ENCODE measurements at regions not wholly inside any gene's neighbourhood (a gene's known extent, or its start where the extent isn't known, plus 50 kb on each side); places are given as distances from the start of the nearest gene placed in this dataset.

DNA sequence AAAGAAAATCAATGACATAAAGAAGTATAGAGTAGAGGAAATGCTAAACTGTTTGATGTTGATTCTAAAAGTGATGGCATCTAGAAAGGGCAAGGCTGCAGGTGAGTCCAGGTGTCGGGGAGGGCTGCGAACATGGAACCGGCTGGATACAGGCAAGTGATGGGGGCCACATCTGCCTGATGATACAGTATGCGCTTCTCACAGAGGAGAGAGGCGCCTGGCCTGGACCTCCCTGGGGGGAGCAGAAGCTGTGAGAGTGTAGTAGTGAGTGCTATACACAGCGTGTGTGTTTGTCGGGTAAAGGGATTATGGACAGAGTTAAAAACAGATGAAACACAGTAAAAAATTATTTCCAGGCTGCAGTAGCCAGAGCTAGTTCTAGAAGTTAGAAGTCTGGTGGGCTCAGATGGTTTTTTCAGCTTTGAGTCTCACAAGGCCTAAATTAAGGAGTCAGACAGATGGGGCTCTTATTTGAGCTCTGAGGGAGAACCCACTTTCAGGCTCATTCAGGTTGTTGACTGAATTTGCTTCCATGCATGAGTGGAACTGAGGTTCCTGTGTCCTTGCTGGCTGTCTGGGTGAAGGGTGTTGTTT, 195.8 kb upstream of the ARG1 start:
- no peak overlapping the region for H3K4me3 ChIP-seq (replicated peaks; ENCODE audit: low read depth, low read length)
- H3K27me3 ChIP-seq (replicated peaks; ENCODE audit: control insufficient read depth, insufficient read depth, low read length): peaks cover 2% of the 10 kb centered on the region; the same call in 1 of the 2 replicates
- no peaks in the 10 kb centered on the region for H3K36me3 ChIP-seq (ENCODE audit: control insufficient read depth, insufficient read depth, low read length)
- TF ChIP-seq, protein P1, sequence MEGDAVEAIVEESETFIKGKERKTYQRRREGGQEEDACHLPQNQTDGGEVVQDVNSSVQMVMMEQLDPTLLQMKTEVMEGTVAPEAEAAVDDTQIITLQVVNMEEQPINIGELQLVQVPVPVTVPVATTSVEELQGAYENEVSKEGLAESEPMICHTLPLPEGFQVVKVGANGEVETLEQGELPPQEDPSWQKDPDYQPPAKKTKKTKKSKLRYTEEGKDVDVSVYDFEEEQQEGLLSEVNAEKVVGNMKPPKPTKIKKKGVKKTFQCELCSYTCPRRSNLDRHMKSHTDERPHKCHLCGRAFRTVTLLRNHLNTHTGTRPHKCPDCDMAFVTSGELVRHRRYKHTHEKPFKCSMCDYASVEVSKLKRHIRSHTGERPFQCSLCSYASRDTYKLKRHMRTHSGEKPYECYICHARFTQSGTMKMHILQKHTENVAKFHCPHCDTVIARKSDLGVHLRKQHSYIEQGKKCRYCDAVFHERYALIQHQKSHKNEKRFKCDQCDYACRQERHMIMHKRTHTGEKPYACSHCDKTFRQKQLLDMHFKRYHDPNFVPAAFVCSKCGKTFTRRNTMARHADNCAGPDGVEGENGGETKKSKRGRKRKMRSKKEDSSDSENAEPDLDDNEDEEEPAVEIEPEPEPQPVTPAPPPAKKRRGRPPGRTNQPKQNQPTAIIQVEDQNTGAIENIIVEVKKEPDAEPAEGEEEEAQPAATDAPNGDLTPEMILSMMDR (IDR thresholded peaks at IDR 0.05; ENCODE audit: insufficient read depth, low read length, poor library complexity, severe bottlenecking): no peak
- no peak for DNase-seq (ENCODE audit: extremely low read depth, insufficient read length)

DNA sequence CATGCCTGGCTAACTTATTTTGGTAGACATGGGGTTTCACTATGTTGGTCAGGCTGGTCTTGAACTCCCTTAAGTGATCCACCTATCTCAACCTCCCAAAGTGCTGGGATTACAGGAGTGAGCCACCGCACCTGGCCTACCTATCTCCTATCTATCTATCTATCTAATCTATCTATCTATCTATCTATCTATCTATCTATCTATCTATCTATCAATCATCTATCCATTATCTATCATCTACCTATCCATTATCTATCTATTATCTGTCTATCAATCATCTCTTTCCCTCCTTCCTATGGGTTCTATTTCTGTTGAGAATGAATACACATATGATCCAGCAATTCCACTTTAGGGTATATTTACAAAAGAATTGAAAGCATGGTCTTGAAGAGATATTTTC, 194.2 kb upstream of the ARG1 start:
- no peak for DNase-seq (ENCODE audit: extremely low read depth, insufficient read length)
- no peaks in the 10 kb centered on the region for H3K36me3 ChIP-seq (ENCODE audit: control insufficient read depth, insufficient read depth, low read length)
- TF ChIP-seq, protein P1 (IDR thresholded peaks at IDR 0.05; ENCODE audit: insufficient read depth, low read length, poor library complexity, severe bottlenecking): no peak
- peaks cover 2% of the 10 kb centered on the region; the same call in 1 of the 2 replicates for H3K27me3 ChIP-seq (replicated peaks; ENCODE audit: control insufficient read depth, insufficient read depth, low read length)
- H3K4me3 ChIP-seq (replicated peaks; ENCODE audit: low read depth, low read length): no peak overlapping the region

DNA sequence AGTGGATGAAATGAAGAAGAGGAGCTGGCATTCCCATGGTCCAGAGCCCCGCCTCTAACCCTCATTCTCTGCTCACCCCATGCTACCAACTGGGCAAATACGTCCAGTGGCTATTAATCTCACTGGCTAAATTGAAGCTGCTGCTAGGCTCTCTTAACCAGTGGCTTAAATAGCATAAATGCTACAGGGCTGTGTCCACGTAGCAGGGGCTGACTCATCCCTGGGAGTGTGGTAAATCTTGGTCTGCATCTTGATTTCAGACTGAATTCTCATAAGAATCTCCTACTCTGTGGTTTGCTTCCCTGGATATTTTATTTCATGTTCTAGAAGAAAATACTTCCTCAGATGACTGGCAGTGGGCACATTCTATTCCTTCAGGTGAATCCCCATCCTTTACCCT, 193.1 kb upstream of the ARG1 start:
- Histone ChIP-seq H3K27me3 (replicated peaks; ENCODE audit: control insufficient read depth, insufficient read depth, low read length) (peaks cover 2% of the 10 kb centered on the region; the same call in 1 of the 2 replicates), H3K36me3 (ENCODE audit: control insufficient read depth, insufficient read depth, low read length) (no peaks in the 10 kb centered on the region), H3K4me3 (replicated peaks; ENCODE audit: low read depth, low read length) (no peak overlapping the region)
- DNase-seq (ENCODE audit: extremely low read depth, insufficient read length): no peak
- TF ChIP-seq, protein P1 (IDR thresholded peaks at IDR 0.05; ENCODE audit: insufficient read depth, low read length, poor library complexity, severe bottlenecking): no peak

DNA sequence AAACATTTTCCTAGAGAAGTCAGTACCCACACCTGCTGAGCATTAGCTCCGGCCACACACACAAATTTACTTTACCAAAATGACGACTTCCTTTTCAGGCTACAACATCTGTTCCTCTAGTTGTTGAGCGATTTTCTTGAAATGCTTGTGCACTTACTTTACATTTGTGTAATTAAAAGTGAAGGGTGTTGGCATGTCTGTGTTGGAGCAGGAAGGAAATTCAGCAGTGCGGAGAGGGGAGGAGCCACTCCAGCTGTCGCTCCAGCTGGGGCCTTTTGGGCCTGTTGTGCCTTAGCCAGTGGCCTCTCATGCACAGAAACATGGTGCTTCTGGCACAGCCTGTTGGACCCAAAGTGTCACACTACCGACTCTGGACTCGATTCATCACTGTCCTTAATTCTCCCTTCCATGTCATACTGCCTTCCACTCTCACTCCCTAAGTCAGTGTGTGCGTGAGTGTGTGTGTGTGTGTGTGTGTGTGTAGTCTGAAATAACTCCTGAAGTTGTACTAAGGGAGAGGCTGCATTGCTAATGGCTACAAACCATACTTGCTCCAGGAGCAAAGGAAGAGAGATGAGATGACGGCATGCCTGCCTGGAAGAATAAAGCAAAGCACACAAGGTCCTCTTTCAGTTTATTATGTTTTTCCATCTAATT, 191.8 kb upstream of the ARG1 start:
- Histone ChIP-seq H3K4me3 (replicated peaks; ENCODE audit: low read depth, low read length) (no peak overlapping the region), H3K36me3 (ENCODE audit: control insufficient read depth, insufficient read depth, low read length) (no peaks in the 10 kb centered on the region), H3K27me3 (replicated peaks; ENCODE audit: control insufficient read depth, insufficient read depth, low read length) (peaks cover 2% of the 10 kb centered on the region; the same call in 1 of the 2 replicates)
- TF ChIP-seq, protein P1 (IDR thresholded peaks at IDR 0.05; ENCODE audit: insufficient read depth, low read length, poor library complexity, severe bottlenecking): no peak
- no peak for DNase-seq (ENCODE audit: extremely low read depth, insufficient read length)

DNA sequence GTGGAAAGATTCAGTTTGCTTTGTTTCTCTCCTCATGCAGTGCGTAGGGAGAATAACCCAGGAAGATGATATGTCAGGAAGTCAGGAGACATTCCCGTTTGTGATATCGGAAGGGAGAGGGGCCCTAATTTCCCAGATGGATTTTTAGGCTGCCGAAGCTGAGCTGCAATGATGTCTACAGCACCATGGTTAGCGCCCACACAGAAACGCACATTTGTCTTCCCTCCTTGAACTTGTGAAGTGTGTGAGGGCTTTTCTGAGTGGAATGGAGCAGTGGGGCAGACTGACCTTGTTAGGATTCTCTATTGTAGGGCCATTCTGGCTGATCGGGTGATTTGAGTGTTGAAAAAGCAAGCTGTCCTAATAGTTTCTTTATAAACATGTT, 191.3 kb upstream of the ARG1 start:
- H3K36me3 ChIP-seq (ENCODE audit: control insufficient read depth, insufficient read depth, low read length): no peaks in the 10 kb centered on the region
- H3K4me3 ChIP-seq (replicated peaks; ENCODE audit: low read depth, low read length): no peak overlapping the region
- TF ChIP-seq, protein P1 (IDR thresholded peaks at IDR 0.05; ENCODE audit: insufficient read depth, low read length, poor library complexity, severe bottlenecking): no peak
- no peak for DNase-seq (ENCODE audit: extremely low read depth, insufficient read length)
- peaks cover 2% of the 10 kb centered on the region; the same call in 1 of the 2 replicates for H3K27me3 ChIP-seq (replicated peaks; ENCODE audit: control insufficient read depth, insufficient read depth, low read length)
